ENCODE measurements at regions not wholly inside any gene's neighbourhood (a gene's known extent, or its start where the extent isn't known, plus 50 kb on each side); places are given as distances from the start of the nearest gene placed in this dataset.

- DNase-seq (ENCODE audit: low read depth in 2 of 2): peak in 1 of 2 donors; percentile 27
Observed at GRCh38 chr20:36824142-36824940, 50.8 kb upstream of the DSN1 start.

GRCh38 chr20:36825385-36826104, 50.4 kb upstream of the TLDC2 start:
- no peak for DNase-seq (ENCODE audit: low read depth in 2 of 2)

Data from lung microvascular endothelial cell (primary cell).